A673 (cell line): ENCODE measurements at regions not wholly inside any gene's neighbourhood (a gene's known extent, or its start where the extent isn't known, plus 50 kb on each side); places are given as distances from the start of the nearest gene placed in this dataset.

ENCODE experiments used
- EZH2 ChIP-seq: fragments of 200-600 bp; sonication (generic); IDR thresholded peaks from 2 replicates; pipeline ENCODE4 v1.6.1; 2017; ENCODE audit warnings: borderline replicate concordance, low read depth, mild to moderate bottlenecking, mixed read lengths, antibody characterized with exemption, low read length; ENCODE audit not compliant: poor library complexity, severe bottlenecking
- TF ChIP-seq, protein P1 (sequence below): fragments of 300-800, 200-600 bp; sonication (generic); conservative IDR thresholded peaks from 2 replicates; pipeline ENCODE4 v1.5.1; 2017; ENCODE audit warnings: low read depth, mild to moderate bottlenecking, antibody characterized with exemption, low read length, moderate library complexity, mixed read lengths

DNA sequence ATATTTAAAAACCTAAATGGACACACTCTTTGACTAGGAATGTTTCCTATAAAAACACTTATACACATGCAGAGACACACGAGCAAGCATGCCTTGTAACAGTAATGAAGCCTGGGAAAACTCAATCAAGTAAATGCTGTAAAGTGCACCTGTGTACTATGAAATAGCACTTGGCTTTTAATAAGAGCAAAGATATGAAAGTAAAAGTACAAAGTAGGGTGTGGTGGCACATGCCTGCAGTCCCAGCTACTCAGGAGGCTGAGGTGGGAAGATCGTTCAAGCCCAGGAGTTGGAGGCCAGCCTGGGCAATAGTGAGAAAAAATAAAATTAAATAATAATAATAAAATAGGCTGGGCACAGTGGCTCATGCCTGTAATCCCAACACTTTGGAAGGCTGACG lies 166.9 kb upstream of the GRK3 start:
- TF ChIP-seq, protein P1, sequence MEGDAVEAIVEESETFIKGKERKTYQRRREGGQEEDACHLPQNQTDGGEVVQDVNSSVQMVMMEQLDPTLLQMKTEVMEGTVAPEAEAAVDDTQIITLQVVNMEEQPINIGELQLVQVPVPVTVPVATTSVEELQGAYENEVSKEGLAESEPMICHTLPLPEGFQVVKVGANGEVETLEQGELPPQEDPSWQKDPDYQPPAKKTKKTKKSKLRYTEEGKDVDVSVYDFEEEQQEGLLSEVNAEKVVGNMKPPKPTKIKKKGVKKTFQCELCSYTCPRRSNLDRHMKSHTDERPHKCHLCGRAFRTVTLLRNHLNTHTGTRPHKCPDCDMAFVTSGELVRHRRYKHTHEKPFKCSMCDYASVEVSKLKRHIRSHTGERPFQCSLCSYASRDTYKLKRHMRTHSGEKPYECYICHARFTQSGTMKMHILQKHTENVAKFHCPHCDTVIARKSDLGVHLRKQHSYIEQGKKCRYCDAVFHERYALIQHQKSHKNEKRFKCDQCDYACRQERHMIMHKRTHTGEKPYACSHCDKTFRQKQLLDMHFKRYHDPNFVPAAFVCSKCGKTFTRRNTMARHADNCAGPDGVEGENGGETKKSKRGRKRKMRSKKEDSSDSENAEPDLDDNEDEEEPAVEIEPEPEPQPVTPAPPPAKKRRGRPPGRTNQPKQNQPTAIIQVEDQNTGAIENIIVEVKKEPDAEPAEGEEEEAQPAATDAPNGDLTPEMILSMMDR, result no peak
- no peak for TF ChIP-seq EZH2
